ENCODE measurements at regions not wholly inside any gene's neighbourhood (a gene's known extent, or its start where the extent isn't known, plus 50 kb on each side); places are given as distances from the start of the nearest gene placed in this dataset.

DNA sequence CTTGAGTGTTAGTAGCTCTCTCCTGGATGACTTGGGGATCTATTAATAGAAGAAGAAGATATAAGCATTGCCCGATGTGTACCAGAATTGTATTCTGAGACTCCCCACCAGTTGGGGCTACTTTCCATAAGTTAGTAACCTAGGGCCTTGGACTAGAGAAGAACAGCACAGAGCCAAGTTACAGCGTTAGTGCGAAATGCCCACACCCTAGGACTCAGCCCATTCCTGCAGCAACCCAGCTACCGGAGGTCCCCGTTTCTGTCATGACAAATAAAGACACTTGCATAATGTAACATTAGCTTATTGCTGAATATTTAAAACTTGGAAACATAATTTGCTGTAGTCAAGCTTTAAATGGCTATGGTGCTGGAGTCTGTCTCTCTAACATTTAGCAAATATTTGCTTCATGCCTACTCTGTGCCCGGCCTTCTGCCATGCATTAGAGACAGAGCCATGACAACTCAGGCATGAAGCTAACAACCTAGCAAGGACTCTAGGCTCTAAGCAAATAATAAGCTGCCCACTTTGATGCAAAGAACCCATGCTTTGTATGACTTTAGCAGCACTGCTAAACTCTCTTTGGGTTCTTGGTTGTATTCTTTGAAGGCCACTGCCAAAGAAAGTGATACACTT is 103.4 kb upstream of the COL21A1 start:
- H3K4me3 ChIP-seq (replicated peaks; ENCODE audit: low read depth, low read length), result no peak overlapping the region
- DNase-seq (ENCODE audit: extremely low read depth, low read depth), result no peak
- TF ChIP-seq, protein P1, sequence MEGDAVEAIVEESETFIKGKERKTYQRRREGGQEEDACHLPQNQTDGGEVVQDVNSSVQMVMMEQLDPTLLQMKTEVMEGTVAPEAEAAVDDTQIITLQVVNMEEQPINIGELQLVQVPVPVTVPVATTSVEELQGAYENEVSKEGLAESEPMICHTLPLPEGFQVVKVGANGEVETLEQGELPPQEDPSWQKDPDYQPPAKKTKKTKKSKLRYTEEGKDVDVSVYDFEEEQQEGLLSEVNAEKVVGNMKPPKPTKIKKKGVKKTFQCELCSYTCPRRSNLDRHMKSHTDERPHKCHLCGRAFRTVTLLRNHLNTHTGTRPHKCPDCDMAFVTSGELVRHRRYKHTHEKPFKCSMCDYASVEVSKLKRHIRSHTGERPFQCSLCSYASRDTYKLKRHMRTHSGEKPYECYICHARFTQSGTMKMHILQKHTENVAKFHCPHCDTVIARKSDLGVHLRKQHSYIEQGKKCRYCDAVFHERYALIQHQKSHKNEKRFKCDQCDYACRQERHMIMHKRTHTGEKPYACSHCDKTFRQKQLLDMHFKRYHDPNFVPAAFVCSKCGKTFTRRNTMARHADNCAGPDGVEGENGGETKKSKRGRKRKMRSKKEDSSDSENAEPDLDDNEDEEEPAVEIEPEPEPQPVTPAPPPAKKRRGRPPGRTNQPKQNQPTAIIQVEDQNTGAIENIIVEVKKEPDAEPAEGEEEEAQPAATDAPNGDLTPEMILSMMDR (IDR thresholded peaks at IDR 0.05; ENCODE audit: low read depth, low read length, missing control alignments), result no peak

DNA sequence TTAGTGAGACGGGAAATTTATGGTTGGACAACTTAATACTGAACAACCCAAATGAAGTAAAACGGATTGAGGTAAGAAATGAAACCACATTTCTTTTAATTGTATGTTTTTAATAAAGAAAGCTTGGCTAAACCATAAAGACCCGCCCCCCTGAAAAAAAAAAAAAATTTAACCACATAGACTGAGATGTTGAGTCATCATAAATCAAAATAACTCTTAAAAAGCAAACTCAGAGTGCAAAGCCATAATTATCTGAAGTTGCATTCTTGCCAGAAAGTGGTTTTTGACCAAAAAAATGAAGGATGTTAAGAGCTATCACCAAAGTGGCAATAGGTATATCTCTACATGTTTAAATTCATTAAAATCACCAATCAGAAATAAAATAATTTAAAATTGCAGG is 101.8 kb upstream of the COL21A1 start:
- TF ChIP-seq, protein P1 (IDR thresholded peaks at IDR 0.05; ENCODE audit: low read depth, low read length, missing control alignments), result no peak
- no peak for DNase-seq (ENCODE audit: extremely low read depth, low read depth)
- no peak overlapping the region for H3K4me3 ChIP-seq (replicated peaks; ENCODE audit: low read depth, low read length)

DNA sequence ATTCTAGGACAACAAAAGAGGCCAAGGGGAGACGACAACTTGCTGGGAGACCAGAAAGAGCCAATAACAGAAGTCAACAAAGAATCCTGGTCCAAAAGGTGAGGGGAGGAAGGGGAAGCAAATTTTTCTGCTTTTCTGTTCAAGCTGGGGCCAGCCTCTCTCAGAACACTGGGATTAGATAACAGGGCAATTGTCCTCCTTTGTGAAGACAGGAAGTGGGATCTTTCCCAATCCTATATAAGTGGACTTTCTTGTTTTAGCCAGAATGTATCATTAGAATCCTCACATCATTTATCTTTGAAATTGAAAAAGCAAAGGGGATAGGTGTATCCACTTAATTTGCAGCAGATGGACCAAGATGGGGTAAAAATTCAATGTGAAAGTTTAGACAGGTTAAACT is 101.2 kb upstream of the COL21A1 start:
- TF ChIP-seq, protein P1 (IDR thresholded peaks at IDR 0.05; ENCODE audit: low read depth, low read length, missing control alignments), result no peak
- DNase-seq (ENCODE audit: extremely low read depth, low read depth), result no peak
- no peak overlapping the region for H3K4me3 ChIP-seq (replicated peaks; ENCODE audit: low read depth, low read length)

DNA sequence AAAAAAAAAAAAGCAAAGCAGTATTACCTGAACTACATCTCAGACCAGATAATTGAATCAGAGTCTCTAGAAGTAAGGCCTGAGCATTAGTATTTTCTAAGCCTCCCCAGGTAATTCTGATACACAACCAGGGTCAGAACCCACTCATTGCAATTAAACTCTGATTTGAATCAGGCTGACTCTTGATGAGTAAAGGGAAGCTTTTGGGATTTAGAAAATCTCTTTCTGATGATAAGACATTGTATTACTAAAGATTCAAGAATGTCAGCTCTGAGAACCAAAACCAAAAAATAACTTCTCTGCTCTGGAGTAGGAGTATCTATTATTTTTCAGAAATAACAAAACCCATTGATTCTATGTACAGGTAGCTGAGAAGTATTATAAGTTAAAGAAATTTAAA is 100.1 kb upstream of the COL21A1 start:
- TF ChIP-seq, protein P1 (IDR thresholded peaks at IDR 0.05; ENCODE audit: low read depth, low read length, missing control alignments), result no peak
- H3K4me3 ChIP-seq (replicated peaks; ENCODE audit: low read depth, low read length), result no peak overlapping the region
- no peak for DNase-seq (ENCODE audit: extremely low read depth, low read depth)

DNA sequence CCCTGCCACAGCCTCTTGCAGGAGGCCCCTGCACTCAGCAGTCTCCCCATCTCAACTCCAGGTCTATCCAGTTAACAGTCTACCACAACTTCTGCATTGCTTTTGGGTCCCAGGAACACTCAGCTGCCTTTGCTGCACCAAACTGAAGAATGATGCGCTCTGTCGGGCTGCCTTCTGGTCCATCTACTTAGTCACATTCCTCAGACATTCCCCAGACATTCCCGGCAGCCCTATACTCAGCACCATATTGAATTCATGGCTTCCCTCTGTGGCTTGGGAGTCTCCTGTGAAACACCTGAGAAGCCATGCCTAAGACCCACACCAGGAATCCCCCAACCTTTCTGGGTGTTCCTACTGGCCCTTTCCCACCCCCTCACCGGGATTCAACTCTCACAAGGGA is 99.6 kb upstream of the COL21A1 start:
- TF ChIP-seq, protein P1 (IDR thresholded peaks at IDR 0.05; ENCODE audit: low read depth, low read length, missing control alignments), result no peak
- no peak for DNase-seq (ENCODE audit: extremely low read depth, low read depth)
- H3K4me3 ChIP-seq (replicated peaks; ENCODE audit: low read depth, low read length), result no peak overlapping the region

DNA sequence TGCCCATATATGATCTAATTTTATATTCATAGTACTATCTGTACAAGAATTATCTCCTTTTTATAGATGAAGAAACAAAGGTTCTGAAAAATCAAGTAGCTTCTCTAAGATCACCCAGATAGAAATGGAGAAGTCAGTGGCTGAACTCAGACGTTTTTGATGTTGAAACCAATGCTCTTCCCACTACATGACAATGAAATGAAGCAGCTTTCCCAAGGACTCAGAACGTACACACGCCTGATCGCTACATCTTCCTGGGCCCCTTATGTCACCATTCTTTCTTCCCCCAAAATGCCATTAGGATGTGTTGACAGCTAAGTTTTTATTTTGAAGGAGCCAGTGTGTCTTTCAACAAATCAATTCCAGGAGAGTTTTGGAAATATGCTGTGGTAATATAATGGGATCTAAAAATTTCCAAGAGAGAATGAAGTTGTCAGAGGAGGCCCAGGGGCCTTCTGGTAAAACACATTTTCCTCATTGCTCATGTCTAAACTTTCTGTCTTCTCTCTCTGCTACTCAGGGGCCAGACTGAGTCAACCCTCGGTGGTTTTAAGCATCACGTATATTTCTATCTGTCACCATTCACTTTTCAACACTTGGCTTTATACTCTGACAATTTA is 98.1 kb upstream of the COL21A1 start:
- TF ChIP-seq, protein P1 (IDR thresholded peaks at IDR 0.05; ENCODE audit: low read depth, low read length, missing control alignments), result no peak
- DNase-seq (ENCODE audit: extremely low read depth, low read depth), result no peak
- H3K4me3 ChIP-seq (replicated peaks; ENCODE audit: low read depth, low read length), result no peak overlapping the region

Measured in HFF-Myc (cell line).